H1 (cell line): ENCODE measurements at regions not wholly inside any gene's neighbourhood (a gene's known extent, or its start where the extent isn't known, plus 50 kb on each side); places are given as distances from the start of the nearest gene placed in this dataset.

Experiments used
- CTBP2 ChIP-seq: IDR thresholded peaks from 2 replicates; pipeline ENCODE4 v1.7.0; 2011; ENCODE audit warnings: borderline replicate concordance, mild to moderate bottlenecking, moderate library complexity, mixed read lengths, low read length; ENCODE audit not compliant: insufficient read depth, insufficient read length
- POU5F1 ChIP-seq: IDR thresholded peaks from 2 replicates; pipeline ENCODE4 v1.6.1; 2011; ENCODE audit warnings: low read depth, mild to moderate bottlenecking, low read length, moderate library complexity

DNA sequence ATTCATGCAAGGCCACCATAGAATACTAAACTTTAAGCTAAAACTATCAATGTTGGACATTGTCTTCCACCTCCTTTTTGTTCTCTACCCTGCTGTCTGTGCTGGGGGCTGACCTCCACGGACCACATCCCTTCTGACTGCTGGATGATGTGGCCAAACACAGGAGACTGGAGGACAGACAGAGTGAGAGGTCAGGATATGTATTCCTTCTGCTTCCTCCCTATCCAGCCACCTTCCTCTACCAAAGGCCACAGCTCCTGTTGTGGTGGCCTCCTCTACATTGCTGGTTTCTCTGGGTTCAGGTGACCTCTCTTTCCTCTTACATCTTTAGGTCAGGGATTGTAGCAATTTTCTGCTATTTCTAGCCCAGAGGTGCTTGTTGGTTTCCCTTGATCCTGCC lies 148.1 kb downstream of the ACTBL2 start (continued):
- no peak for TF ChIP-seq POU5F1
- TF ChIP-seq CTBP2 = no peak
